NOMO-1 (cell line): ENCODE measurements at regions not wholly inside any gene's neighbourhood (a gene's known extent, or its start where the extent isn't known, plus 50 kb on each side); places are given as distances from the start of the nearest gene placed in this dataset.
"Not testable (repeated sequence)": the region's sequence is repeated elsewhere in the genome, so short reads cannot be mapped to it uniquely, and the experiment has no call there.

ENCODE experiments used
- DNase-seq, 2 experiments: peaks; one replicate each; lab custom pipeline; 2025; ENCODE audit not compliant: unreplicated experiment in 2 of 2; lab: John Stamatoyannopoulos, UW

DNA sequence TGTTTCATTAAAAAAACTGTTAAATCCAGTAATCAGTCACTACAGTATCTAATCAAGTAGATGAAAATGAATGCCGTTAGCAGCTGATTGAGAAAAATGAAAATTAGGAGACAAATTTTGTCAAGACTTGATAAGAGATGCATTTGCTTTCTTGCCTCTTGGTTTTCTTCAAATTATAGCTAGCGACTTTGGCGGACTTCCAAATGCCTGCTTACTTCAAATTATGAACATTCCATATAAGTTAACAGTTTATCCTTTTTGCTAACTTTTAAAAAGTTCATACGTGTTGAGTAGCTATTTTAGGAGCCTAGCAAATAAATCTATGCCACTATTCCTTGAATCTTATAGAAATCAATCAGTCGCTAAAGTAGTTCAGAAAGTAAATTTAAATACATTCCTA, 58.8 kb downstream of the PPP4R3C start:
- DNase-seq: no peak

DNA sequence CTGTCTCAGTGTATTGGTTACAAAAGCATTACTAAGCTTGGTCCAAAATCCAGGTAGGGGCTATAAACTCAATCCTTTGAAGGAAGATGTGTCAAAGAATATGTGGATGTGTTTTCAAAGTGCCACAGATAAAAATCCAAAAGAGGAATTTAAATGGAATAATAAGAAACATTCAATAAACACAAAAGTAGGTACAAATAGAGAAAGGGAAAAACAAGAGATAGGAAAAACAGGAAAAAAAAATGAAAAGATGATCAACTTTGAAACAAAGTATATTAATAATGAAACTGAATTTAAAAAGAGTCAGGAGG, 64.0 kb downstream of the PPP4R3C start:
- no peak for DNase-seq

DNA sequence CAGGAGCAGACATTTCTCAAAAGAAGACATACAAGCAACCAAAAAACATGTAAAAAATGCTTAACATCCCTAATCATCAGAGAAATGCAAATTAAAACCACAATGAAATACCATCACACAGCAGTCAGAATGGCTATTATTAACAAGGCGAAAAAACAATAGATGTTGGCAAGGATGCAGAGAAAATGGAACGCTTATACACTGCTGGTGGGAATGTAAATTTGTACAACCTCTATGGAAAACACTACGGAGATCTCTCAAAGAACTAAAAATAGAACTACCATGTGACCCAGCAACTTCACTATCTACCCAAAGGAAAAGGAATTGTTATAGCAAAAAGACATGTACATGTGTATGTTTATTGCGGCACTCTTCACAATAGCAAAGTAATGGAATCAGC, 71.5 kb downstream of the PPP4R3C start:
- no peak for DNase-seq

DNA sequence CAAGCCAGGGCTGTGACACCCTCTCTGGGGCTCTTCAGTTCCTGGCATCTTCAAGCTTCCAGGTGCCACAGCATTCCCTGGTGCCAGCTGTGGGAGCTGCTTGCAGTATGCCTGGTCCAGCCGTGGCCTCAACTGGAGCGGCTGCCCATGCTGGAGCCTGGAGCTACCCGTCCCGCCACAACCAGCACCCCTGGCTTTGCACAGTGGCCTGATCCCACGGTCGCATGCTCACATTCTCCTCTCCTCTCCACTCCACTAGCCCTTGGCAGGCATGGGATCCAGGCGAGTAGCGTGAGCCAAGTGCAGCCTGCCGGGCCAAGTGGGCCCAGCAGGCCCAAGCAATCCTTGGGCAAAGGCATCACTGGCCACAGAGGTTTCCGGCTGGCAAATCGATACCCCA, 81.7 kb downstream of the PPP4R3C start:
- DNase-seq: no peak

DNA sequence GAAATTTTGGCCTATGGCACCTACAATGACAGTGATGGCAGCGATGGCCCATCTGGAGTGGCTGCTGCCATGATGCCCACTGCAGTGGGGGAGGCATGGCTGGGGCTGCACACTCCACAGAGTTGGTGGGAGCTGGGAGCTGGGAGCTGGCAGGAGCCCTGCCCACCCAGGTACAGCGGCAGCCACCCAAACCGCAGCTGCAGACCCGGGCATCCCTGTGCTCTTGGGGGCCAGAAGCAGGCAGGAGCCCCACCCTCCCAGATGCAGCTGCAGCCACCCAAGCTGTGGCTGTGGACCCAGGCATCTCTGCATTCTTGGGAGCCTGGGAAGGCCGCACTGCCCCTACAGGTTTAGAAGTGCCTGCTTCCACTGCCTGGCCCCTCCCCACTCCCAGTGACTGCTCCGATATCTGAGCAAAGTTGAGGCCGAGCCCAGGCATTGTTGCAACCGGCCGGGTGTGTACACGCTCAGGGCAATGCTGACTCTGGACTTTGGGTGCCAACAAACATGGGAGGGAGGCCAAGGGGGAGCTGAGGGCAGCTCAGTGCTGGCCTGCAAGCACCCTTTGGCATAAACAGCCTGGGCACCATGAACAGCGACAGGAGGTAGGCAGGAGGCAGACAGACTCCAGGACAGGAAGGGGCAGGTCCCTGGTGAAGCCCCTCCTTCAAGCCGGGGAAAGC, 82.8 kb downstream of the PPP4R3C start:
- no peak for DNase-seq

DNA sequence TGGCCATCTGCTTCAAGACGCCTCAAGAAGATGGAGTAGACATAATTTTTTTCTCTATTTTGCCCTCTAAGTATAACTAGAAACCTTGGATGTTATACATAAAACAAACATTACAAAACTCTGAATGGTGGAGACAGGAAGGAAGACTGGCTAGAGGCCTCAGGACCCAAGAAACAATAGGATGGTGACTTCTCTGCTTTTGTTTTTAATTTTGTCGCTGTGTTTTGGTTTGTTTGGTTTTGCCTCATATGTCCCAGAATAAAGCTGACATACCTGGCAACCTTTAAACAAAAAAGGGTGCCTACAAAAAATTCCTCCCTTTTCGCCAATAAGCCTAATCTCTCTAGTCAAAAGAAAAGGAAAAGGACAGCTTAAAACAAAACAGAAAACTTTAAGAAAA, 109.1 kb downstream of the PPP4R3C start:
- DNase-seq: no peak

DNA sequence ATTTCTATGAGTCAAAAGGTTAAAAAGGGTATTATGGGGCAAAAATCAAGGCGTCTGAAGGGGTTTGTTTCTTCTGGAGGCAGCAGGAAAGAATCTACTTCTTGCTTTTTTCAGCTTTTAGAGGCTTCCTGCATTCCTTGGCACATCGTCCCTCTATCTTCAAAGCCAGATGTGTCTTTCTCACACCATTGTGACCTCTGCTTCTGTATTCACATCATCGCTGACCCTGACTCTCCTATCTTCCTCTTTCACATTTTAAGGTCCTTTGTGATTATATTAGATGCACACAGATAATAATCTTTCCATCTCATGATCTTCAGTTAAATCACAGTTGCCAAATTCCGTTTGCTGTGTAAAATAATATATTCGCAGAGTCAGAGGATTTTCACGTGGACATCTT, 112.7 kb downstream of the PPP4R3C start:
- DNase-seq: no peak

DNA sequence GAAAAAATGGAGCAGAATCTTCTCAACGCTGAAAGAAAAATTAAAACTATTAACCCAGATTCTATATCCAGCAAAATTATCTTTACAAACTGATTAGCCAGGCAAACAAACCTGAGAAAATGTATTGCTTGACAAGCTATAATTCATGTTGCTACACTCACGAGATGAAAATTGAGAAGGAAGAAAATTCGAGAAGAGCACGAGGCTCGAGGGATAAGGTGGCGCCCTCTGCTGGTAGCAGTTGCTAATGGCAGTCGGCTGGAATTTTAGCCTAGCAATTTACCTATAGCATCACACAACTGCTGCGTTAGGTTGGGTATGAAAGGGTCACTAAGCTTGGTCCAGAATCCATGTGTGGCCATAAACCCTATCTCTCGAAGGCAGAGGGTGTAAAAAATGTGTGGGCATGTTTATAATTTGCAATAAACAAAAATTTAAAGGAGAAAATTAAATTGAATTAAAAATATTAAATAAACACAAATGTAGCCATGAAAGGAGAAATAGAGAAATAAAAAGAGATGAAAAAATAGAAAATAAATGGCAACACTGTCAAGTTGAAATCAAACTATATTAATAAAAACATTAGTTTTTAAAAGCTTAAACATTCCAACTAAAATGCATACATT, 126.6 kb downstream of the PPP4R3C start:
- peak; percentile 7 to 51 for DNase-seq

DNA sequence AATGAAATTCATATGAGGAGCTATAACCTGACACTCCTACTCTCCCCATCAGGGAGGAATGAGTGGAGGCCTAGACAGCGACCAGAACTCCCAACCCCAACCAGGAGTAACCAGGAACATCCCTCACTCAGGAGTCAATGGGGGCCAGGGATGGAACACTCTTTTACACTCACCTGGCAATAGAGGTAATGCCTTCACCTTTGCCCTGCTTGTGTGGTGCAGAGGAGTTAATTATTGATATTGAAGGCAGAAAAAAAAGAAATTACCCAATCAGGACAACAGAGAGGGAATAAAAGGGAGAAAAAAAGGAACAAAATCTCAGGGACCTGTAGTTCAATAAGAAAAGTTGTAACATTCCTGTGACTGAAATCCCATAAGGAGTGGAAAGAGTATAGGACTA, 141.5 kb downstream of the PPP4R3C start:
- no peak for DNase-seq

DNA sequence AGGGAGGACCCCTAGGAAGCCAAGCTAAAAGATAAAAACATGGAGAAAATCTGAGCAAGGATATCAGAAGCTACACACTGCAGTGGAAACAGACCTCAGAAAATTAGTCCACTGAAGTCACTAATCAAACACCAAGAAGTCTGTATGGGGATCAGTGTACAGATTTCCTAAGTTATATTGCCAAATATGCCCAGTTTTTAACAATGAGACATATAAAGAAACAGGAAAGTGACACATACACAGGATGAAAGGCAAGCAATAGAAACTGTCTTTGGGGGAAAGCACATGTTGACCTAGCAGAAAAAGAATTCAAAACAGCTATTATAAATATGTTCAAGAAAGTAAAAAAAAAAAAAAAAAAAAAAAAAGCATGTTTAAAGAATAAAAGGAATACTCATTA, 153.7 kb downstream of the PPP4R3C start:
- DNase-seq: no peak

DNA sequence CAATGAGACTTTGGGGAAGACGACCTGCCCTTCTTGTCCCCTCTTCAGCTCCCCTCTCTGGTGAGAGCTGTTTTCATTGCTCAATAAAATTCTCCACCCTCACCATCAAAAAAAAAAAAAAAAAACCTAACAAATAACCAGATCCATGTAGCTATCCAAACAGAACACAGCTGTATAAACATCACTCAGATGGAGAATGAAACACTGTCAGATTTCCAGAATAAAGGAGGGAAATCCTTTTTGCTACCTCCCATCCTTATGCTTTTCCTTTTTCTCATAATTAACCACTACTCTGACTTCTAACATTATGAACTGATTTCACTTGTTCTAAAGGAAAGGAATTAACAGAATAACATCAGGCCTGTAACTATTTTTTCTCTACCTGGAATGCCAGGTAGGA, 155.6 kb downstream of the PPP4R3C start:
- DNase-seq: no peak

DNA sequence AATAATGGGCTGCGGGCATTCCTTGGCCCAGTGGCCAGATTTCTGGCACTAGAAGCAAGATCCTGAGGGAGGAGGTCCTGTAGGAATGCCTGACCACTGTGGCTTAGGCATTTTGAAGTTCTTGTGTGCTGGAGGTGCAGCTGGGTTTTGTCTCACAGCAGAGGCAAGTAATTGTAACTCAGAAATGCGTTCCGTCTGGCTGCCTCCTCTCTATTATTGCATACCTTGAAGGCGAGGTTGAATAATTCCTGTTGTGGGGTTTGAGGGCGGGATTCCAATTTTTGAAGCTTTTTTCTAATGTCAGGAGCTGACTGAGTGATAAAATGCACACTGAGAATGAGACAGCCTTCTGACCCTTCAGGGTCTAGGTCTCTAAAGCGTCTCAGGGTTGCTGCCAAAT, 170.6 kb downstream of the PPP4R3C start:
- not testable (repeated sequence) for DNase-seq

DNA sequence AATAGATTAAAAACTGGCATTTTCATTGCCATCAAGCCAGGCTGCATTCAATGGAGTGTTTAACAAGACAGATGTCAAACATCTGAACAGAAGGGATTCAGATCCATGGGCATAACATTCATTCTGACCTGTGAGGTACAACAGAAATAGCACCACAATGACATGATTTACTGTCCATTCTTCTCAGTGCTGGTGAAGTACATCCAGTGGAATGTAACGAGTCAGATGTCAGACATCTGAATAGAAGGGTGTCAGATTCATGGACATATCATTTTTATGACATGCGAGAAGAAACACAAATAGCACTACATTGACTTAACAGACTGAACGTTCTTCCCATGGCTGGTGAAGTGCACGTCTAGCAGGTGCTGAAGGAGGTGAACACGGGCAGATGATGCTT, 186.4 kb downstream of the PPP4R3C start:
- no peak for DNase-seq

DNA sequence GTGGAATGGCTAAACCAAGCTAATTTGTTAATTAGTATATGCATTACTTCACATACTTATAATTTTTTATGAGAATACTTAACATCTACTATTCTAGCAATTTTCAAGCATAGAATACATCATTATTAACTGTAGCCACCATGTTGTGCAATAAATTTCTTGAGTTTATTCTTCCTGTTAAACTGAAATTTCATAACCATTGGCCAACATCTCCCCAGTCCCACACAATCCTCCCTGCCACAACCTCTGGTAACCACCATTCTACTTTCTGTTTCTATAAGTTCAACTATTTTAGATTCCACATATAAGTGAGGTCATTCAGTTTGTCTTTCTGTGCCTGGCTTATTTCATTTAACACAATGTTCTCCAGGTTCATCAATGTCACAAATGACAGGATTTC, 208.5 kb downstream of the PPP4R3C start:
- DNase-seq: peak; percentile 68 to 95

DNA sequence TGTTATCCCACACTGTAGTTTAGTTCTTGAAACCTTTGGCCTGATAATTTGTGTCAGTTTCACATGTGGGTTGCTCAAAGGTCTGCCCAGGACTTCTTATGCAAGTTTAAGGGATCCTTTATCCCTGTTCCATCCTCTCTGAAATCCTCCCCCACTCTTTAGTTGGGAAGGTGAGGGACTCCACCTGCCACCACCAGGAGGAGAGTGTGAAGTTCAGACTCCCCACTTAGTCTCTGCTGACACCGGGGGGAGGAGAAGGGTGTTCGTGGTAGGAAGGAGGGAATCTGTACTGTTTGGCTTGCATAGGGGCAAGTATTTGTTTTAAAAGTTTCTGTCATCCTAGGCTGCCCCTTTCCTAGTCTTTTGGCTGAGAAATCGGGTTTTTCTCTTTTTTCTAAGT, 211.8 kb downstream of the PPP4R3C start:
- no peak for DNase-seq

DNA sequence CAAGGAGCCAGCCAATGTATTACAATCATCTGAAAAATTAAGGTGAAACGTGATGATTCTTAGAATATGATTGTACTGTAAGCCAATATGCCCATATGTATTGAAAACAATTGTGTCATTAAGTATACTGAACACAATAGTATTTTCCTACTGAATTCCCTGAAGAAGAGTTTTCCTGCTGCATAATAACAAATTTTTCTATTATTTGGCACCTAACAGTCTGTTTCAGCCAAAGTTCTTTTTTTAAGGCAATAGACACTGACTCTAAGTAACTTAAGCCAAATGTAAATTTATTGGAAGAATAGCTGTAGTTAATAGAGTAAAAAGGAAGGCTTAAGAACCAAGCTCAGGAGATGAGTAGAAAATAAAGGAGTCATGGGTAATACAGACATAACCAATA, 220.6 kb downstream of the PPP4R3C start:
- no peak for DNase-seq

DNA sequence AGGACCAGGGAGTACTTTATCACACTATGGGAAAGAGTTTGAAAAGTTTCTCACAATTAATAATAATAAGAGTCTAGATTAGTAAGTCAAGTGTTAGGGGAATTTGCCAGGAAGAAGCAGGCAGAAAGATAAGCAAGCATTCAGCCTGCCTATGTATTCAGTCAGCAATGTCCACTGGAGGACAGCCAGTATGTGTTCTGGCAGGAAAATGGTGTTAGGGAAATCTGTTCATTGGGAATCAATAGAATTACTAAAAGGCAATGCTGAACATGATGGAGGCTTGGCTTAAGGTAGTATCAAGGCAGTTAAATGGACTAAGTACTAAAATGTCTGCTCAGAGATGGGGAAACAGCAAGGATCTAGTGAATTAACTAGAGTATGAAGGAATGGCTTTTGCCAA, 221.2 kb downstream of the PPP4R3C start:
- no peak for DNase-seq

DNA sequence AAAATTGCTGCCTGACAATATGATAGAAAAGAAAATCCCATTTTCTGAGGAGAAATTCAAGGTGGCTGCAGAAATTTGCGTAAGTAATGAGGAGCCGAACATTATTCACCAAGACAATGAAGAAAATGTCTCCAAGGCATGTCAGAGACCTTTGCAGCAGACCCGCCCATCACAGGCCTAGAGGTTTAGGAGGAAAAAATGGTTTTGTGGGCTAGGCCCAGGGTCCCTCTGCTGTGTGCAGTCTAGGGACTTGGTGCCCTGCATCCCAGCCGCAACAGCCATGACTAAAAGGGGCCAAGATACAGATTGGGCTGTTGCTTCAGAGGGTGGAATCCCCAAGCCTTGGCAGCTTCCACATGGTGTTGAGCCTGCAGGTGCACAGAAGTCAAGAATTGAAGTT, 223.1 kb downstream of the PPP4R3C start:
- not testable (repeated sequence) for DNase-seq

DNA sequence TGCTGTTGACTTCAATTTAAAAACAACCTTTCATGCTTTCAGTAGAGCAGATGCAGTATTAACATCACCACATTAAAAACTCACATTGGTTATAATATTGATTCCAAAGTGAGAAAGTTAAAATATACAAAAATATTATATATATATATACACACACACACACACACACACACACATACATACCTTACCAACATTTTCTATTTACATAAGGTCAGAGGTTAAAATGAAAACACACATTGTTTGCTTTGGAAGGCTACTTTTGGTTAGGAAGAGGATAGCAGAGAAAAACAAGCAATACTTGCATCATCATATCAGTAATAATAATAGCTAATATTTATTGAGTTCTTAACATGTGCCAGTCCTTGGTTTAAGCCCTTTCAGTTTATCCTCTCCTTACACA, 226.5 kb downstream of the PPP4R3C start:
- DNase-seq: no peak

DNA sequence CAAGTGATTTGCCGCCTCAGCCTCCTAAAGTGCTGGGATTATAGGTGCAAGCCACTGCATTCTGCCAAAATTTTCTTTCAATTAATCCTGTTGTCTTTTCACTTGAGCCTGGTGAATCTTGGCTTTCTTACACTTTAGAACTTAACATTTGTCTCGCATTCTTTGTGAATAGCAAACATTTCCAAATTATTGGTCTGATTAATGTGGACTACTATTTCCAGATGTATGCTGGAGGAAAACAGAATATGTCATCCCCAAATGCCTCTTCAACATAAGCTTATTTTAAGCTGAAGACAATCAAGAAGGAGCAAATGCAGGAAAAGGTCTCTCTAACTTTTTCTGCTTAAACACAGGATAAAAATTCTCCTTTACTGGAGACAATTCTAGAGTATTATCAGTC, 233.4 kb downstream of the PPP4R3C start:
- no peak for DNase-seq

DNA sequence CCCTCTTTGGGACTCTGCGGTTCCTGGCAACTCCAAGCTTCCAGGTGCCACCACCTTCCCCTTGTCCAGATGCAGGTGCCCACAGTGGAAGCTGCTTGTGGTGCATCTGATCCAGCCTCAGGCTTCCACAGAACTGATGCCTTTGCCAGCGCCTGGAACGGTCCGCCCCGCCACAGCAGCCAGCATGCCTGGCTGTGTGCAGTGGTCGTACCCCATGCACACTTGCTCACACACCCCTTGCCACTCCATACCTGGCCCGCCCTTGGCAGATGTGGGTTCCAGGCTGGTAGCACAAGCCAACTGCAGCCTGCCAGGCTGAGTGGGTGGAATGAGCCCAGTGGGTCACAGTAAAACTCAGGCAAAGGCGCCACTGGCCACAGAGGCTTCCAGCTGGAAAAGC, 240.5 kb downstream of the PPP4R3C start:
- DNase-seq: no peak

DNA sequence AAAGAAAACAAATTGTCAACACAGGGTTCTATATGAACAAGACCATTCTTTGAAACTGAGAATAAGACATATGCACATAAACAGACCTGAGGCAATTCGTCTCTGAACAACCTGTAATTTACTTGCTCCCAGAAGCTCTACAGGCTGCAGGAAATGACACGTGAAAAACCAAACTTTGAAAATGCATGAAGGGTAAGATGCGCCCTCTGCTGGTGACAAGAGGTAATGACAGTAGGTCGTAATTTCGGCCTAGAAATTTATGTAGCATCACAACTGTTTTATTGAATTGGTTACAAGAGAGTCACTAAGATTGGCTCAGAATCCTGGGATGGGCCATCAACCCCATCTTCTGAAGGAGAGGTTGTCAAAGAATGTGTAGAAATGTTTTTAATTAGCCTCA, 276.5 kb downstream of the PPP4R3C start:
- peak; percentile 33 to 46 for DNase-seq

DNA sequence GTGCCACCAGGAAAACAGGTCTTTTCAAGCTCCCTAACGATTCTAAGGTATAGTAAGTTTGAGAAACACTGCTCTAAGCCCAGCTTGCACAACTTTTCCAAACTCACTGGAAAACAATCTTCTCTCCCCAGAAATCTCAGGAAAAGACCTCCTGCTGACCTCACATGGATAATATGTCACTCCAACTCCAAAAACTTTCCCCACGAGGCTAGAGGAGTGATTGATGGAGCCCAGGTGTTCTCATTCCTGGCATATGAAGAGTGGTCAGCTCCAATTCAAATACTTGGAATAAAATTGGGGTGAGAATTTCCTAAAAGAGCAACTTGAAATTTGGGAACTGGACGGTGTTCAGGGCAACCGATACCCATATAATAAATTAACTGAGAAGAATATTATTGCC, 299.9 kb downstream of the PPP4R3C start:
- no peak for DNase-seq
